HCT116 (cell line): ENCODE measurements at regions not wholly inside any gene's neighbourhood (a gene's known extent, or its start where the extent isn't known, plus 50 kb on each side); places are given as distances from the start of the nearest gene placed in this dataset.
"Not testable (repeated sequence)": the region's sequence is repeated elsewhere in the genome, so short reads cannot be mapped to it uniquely, and the experiment has no call there.

Experiments
- CEBPB ChIP-seq: IDR thresholded peaks from 2 replicates; pipeline ENCODE4 v1.6.1; 2012; ENCODE audit warnings: low read depth
- POLR2A ChIP-seq: IDR thresholded peaks from 2 replicates; pipeline ENCODE4 v1.7.0; 2011; ENCODE audit warnings: borderline replicate concordance; ENCODE audit not compliant: insufficient read depth, insufficient read length; ENCODE audit errors: extremely low read depth
- TF ChIP-seq, protein P1 (sequence below), 3 experiments: fragments of 200-600 bp in 1 of 3; sonication (generic) in 1 of 3; IDR thresholded peaks in 2 of 3; conservative IDR thresholded peaks in 1 of 3; 2 replicates each; pipeline ENCODE4 v1.5.1; 2012 to 2017; ENCODE audit warnings: low read depth in 2 of 3, low read length in 2 of 3, antibody characterized with exemption in 1 of 3, borderline replicate concordance in 1 of 3, control low read depth in 1 of 3, mild to moderate bottlenecking in 1 of 3, mixed read lengths in 1 of 3, mixed run types in 1 of 3, moderate library complexity in 1 of 3; ENCODE audit not compliant: insufficient read depth in 1 of 3

DNA sequence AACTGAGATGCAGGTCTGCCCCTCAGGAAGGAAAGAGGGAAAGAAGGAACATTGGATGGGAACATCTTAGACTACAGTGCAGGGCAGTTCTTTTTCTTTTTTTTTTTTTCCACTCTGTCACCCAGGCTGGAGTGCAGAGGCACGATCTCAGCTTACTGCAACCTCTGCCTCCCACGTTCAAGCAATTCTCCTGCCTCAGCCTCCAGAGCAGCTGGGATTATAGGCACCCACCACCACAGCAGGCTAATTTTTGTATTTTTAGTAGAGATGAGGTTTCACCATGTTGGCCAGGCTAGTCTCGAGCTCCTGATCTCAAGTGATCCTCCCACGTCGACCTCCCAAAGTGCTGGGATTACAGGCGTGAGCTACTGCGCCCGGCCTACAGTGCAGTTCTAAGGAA, 204.6 kb downstream of the SHQ1 start:
- TF ChIP-seq POLR2A, CEBPB: not testable (repeated sequence)
- TF ChIP-seq, protein P1, sequence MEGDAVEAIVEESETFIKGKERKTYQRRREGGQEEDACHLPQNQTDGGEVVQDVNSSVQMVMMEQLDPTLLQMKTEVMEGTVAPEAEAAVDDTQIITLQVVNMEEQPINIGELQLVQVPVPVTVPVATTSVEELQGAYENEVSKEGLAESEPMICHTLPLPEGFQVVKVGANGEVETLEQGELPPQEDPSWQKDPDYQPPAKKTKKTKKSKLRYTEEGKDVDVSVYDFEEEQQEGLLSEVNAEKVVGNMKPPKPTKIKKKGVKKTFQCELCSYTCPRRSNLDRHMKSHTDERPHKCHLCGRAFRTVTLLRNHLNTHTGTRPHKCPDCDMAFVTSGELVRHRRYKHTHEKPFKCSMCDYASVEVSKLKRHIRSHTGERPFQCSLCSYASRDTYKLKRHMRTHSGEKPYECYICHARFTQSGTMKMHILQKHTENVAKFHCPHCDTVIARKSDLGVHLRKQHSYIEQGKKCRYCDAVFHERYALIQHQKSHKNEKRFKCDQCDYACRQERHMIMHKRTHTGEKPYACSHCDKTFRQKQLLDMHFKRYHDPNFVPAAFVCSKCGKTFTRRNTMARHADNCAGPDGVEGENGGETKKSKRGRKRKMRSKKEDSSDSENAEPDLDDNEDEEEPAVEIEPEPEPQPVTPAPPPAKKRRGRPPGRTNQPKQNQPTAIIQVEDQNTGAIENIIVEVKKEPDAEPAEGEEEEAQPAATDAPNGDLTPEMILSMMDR (IDR thresholded peaks at IDR 0.05 in 2 of 3, conservative IDR thresholded peaks at IDR 0.05 in 1 of 3; ENCODE audit: borderline replicate concordance in 1 of 3, insufficient read depth in 1 of 3, low read depth in 2 of 3, low read length in 2 of 3), result not testable (repeated sequence)
